ENCODE measurements at regions not wholly inside any gene's neighbourhood (a gene's known extent, or its start where the extent isn't known, plus 50 kb on each side); places are given as distances from the start of the nearest gene placed in this dataset.

- TF ChIP-seq CTCF (IDR thresholded peaks at IDR 0.05; ENCODE audit: low read length) (no peak), EZH2 (optimal IDR thresholded peaks at IDR 0.05; ENCODE audit: low read depth, low read length) (no peak), EZH2phosphoT487 (IDR thresholded peaks at IDR 0.05; ENCODE audit: low read length) (no peak)
Measured at GRCh38 chr5:118544887-118545449, 443.4 kb downstream of the DTWD2 start.
